GM21447 (cell line): ENCODE measurements at regions not wholly inside any gene's neighbourhood (a gene's known extent, or its start where the extent isn't known, plus 50 kb on each side); places are given as distances from the start of the nearest gene placed in this dataset.
"Not testable (repeated sequence)": the region's sequence is repeated elsewhere in the genome, so short reads cannot be mapped to it uniquely, and the experiment has no call there.

Source experiments
- ATAC-seq: cut with Tn5 transposase; IDR thresholded peaks from one replicate; pipeline ENCODE4 v1.9.1; 2021; ENCODE audit not compliant: unreplicated experiment

DNA sequence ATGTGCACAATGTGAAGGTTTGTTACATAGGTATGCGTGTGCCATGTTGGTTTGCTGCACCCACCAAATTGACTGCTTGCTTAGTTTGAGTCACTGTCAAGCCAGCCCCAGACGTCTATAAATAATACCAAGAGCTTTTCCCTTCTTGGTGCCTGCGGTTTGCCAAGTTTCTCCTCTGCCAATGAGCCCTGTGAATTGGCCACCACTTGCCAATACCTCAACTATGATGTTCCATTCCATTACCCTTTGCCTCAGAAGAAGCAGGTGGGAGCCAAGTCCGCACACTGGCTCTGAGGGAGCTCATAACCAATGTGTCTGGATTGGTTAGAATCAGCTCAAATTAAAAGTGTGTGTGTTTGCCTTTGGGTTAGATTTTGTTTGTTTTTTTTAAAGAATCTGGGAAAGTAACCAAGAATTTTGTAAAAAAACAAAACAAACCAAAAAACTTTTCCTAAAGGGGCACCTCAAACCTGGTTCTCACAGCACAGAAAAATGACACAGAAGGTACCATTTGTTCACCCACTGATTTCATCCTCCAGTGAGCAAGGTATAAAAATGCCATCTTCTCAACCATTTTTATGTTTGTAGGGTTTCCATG lies 209.3 kb upstream of the PRNP start:
- no peak for ATAC-seq

DNA sequence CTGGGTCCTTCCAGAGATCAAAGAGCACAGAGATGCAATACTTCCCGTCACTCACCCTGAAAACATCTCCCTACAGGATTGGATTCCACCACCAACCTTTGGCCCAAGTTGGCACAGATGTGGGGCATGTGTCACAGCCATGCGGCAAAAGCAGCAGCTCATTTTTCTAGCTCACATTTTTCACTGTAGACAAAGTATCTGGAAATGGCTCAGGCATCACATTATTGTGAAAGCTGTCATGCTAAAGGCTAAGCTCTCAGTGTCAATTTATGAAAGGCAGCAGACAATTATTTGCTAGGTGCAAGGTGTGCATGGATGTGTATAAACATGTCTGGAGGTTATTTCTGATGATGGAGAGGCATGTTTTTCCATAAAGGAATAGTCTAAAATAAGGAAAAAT lies 213.3 kb upstream of the PRNP start:
- no peak for ATAC-seq

DNA sequence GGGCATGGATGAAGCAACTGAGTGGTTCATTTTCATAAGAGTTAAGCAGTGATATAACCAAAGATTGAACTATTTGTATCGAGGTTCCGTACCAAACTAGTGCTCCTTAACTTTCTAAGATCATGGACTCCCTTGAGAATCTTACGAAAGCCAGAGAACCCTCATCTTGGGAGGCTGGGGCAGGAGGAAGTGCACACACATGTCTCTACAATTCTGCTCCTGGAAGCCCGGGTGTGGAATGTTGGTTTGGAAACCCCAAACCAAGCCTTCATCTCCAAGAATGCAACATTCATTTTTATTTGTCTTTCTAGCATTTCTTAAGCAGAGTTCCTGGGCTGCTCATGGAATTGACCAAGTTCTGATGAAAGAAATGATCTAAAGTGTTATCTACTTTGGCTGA lies 215.0 kb upstream of the PRNP start:
- no peak for ATAC-seq

DNA sequence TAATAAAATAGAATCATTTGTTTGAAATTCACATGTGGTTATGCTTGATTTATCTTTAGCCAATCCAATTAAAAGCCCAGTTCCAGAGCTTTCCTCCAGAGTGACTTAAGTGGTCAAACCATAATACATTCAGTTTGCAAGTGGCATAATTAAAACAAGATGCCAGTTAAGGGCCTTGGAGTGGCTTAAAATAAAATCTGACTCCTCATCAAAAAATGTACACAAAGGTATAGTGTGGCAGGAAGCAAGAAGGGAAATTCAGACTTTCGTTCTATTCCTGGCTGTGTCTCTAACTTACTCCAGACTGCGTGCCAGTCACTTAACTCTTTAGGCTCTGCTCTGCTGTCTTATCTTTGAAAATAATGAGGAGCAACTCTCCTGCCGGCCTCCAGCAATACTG lies 215.9 kb upstream of the PRNP start:
- no peak for ATAC-seq

DNA sequence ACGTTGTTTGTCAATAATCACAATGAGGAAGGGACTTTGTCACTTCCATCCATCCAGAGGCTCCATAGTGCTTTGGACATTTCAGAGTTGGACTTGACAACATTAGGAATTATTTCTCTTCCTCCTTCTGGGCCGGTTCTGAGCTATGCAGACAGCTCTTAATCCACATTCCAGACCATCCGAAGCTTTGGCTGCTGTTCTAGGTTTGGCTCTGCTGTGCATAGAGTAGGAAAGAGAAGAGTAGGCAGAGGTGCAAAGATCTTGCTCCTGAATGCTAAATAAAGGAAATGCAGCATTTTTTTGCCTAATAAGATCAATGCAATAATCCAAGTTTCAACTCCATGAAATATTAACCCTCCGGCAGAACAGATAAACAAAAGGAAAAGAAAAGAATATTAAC lies 216.3 kb upstream of the PRNP start:
- no peak for ATAC-seq

DNA sequence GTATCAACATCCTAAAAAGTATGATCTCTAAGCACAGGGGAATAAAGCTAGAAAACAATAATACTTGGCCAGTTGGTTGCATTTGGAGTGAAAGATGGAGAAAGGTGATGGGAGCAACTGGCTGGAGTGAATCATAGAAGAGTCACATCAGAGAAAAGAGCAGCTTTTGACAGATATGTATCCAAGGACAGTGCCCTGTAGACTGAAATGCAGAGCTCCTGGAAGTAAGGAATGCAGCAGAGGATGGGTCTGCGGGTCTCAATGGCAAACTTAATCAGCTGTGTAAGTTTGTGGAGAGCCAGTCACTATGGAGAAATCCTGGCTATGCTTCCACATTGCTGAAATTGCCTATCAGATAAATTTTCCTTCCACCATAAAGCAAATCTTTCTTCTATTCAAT lies 218.1 kb upstream of the PRNP start:
- no peak for ATAC-seq

DNA sequence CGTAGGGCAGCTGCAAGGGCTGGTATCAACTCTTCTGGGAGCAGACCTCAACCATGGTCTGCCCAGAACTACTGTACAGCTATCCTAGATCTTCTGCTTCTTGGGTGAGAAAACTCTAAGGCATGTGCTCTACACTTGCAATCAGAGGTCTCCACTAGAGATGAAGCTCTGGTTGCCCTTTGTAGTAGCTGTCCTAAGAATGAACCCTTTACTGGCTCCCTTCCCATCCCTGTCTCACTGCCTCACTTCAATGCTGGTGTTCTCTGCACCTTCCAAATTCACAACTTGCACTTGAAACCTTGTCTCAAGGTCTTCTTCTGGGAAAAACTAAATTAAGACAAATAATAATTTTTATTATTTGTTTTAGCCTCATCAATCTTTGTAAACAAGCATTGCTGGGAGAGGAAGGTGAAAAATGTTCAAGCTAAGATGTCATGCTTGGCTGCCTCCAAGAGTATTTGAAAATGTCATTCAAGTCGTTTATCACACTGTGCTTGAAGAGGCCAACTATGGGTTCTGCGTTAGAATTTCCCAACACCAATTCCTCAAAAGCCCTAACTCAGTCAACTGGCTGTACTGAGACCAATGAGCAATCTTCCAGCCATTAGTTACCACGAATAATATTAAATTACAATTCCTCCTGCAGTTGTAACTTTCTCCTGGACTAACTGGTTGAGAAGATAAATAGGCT lies 216.9 kb upstream of the ADRA1D start:
- ATAC-seq = no peak

DNA sequence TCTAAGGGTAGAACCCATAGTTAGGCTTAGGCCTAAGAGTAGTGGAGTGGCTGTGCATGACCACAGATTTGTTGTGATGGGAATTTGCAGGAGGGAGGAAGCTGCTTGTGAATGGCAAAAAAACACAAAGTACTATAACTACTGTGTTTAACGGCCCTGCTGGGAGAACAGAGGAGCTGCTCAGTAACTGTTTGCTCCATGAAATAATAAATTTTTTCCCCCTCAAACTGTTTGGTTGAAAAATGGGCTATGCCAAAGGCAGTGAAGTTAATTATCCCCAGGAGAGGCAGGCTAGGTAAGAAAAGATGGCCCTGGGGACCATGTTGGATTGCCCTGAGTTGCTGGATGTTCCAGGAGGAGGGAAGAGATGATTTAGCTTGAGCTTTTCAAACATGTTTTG lies 216.1 kb upstream of the ADRA1D start:
- ATAC-seq = no peak

DNA sequence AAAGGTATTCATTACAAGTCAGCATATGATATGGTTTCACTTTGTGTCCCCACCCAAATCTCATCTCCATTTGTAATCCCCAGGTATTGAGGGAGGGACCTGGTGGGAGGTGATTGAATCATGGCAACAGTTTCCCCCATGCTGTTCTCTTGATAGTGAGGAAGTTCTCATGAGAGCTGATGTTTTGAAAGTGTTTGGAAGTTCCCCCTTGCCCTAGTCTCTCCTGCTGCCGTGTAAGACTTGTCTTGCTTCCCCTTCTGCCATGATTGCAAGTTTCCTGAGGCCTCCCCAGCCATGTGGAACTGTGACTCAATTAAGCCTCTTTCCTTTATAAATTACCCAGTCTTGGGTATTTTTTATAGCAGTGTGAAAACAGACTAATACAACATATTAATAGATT lies 213.7 kb upstream of the ADRA1D start:
- ATAC-seq = not testable (repeated sequence)

DNA sequence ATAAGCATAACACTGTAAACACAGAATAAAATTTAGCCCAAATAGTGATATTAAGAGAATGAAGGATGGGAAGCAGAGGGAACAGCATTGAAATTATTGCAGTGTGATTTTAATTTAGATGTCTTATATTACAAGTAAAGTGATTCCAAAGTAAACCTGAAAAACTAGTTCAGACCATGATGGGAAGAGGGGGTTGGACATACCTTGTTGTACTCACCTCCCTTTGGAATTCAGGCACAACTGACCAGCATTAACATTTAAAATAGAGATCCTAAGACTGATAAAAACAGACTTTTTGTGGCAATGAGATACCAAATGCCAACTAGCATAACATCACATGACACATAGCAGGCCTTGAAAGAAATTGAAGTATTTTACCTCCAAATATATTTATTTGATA lies 210.0 kb upstream of the ADRA1D start:
- no peak for ATAC-seq

DNA sequence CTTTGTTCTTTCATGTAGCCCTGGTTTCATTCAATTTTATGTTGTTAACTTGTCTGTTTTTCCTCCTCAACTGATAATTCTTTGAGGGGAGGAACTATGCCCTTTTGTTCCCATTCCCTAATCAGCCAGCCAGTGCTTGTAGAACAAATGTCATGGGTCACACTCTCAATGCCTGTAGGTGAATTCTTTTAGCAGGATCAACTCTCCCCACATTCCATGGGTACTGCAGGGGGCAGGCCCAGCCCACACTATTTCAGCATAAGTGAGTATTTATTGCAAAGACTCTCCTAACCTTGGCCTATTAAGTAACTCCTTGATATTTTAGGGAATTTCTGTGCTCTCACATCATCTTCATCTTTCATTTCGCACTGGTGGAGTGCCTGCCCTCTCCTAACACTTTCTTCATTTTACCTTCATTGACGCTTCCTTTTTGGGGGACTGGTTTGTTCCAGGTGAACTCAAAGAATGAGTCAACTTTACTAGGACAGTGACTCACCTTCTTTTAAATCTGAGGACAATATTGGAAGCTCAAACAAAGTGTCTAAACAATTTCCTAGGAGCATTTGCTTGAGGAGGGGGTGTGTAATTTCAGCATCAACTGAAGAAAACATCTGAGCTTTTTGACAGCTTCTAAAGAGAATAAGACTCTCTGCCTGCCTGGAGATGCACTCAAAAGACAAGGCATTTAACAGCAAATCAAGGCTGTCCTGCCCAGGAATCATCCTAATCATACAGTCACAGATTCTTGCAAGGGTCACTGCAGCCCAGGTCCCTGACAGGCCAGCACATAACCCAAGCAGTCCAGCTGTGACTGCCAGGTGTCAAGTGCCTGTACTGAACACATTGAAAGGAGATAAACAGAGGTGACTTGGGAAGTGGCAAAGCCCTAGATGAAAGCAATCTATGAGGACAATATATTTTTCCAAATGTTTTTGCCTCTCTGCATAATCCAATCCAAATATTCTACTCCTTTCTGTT lies 208.8 kb upstream of the ADRA1D start:
- ATAC-seq = no peak

DNA sequence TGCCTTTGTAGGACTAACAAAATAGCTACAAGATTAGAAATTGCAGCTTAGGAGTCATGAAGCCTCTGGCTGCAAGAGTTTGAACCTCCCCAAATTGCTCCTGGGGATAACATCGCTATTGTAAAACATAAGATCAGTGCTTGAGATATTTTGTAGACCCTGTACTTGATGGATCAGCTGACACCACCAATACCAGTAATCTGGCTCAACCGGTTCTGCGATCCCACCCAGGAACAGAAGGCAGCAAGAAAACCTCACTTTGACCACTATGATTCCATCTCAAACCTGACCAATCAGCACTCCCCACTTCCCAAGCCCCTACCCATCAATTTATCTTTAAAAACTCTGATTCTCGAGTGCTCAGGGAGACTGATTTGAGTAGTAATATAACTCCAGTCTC lies 206.9 kb upstream of the ADRA1D start:
- ATAC-seq = no peak

DNA sequence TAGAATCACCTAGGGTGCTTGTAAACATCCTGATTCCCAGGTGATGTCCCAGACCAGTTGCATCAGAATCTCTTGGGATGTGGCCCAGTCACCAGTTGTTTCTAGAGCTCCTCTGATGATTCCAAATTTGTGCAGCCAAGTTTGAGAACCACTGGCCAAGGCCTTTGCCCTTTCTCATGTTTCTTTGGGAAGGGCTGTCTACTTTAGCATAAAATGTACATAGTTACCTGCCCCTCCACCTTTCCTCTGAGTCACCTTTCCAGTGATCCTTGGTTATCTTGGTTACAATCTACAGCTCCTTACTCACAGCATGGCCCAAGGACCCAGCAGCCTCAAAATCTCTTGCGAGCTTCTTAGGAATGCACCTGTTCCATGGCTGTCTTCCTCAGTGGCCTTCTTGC lies 206.2 kb upstream of the ADRA1D start:
- ATAC-seq = no peak

DNA sequence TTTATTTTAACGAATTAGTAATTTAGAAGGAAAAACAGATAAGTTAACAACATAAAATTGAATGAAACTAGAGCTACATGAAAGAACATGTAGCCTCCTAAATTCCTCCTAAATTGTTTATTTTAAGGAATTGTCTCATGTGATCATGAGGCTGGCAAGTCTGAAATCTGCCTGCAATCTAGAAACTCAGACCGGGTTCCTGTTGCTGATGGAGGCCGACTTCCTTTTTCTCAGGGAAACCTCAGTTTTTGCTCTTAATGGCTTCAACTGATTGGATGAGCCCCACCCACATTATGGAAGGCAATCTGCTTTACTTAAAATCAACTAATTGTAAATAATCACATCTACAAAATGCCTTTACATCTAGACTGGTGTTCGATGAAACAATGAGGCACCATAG lies 205.0 kb upstream of the ADRA1D start:
- ATAC-seq = no peak

DNA sequence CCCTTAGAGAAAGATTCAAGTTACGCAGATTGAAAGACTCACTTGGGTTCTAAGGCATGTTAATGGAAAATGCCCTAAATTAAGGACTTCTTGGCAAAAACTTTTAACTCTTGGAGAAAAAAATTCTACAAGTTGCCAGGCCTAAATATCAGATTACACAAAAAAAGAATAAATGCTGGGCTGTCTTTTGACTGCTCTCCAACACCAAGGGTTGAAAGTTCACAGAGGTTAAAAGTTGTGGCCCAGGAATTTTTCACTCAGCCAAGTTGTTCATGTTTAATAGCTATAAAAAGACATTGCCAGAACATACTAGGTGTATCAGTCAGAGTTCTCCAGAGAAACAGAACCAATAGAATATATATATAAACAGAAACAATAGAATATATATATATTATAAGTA lies 204.3 kb upstream of the ADRA1D start:
- ATAC-seq = no peak

DNA sequence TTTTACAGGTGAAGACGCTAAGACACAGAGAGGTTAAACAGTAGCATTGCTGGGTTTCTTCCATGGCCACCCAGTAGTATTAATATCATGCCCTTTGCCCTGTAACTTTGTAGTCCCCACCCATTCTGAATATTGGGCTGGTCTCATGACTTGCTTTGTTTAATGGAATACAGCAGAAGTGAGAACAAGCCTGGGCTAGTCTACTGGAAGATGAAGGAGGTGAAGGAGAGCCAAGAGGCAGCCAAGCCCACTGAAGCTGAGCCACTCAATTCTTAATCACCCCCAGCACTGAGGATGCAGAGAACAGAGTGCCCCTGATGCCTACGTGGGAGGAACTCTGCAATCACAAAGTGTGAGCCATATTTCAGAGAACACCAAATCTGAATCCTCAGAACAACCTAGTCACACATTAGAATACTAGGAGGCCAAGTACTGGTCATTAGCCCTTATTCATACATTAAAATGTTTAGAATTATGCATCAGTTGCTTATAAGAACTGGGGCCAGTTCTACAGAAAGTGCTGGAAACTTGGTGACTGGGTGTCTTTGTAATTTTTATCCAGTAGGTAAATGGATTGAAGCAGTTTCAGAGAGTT lies 202.5 kb upstream of the ADRA1D start:
- no peak for ATAC-seq

DNA sequence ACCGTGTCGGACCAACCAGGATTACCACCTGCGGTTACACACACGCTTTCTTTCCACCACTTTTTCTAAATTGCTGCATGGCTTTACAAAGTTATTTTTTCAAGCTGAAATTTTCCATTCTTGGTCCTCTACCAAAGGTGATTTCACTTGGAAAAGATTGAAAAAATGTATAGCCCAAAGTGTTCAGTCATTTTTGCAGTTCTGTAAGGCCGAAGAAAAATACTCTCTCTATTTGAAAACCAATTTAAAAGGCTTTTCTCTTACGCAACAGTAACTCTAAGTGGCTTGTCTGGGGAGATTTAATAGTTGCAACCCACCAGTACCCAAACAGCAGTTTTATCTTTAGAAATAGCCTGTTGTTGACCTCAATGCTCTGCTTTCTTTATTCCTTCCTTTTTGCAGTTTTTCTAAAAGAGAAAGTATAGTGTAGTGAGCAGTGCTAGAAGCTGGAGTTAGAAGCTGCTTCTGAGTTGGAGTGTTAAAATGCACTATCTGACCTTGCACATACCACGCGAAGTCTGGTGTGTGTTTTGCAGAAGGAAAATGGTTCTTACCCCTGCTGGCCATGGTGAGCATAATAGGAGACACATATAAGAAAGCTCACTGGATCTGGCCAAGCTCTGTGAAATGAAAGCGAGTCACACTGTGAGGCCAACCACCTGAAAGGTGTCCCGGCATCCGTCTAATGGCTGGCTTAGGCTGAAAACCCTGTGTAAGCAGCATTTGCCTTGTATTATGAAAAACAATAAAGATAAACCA lies 201.0 kb upstream of the ADRA1D start:
- ATAC-seq = no peak

DNA sequence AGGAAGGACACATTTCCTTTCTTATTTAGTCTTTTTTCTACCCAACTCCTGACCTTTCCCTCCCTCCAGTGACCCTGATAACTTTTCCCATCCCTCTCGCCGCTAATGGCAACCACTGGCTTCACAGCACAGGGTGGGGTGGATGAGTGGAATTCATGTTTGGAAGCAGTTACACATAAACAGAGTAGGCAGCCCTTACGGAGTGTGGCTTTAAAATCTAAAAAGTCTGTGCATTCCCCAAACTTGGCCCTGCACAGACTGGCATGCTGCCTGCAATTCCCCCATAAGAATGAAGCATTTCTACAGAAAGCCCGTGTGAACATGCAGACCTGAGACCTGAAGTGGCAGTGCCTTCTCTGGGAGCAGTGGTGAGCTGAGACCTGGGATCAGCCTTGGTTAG lies 196.7 kb upstream of the ADRA1D start:
- no peak for ATAC-seq

DNA sequence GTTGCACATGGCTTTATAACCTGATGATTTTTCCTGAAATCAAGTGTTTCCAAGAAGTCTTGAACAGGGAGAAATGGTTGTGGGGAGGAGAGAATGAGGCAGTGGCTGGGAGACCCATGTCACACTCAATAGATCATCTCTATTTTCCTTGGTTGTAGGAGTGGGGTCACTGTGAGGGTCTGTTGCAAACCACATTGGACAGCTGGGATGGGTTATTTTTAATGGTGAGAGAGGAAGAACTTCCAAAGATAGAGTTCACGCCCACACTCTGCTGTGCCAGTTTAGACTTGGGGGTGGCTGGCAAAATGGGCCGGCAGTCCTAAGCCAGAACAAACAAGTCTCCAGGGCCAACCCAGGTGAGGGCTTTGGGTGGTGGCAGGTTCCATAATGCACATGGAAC lies 196.2 kb upstream of the ADRA1D start:
- no peak for ATAC-seq

DNA sequence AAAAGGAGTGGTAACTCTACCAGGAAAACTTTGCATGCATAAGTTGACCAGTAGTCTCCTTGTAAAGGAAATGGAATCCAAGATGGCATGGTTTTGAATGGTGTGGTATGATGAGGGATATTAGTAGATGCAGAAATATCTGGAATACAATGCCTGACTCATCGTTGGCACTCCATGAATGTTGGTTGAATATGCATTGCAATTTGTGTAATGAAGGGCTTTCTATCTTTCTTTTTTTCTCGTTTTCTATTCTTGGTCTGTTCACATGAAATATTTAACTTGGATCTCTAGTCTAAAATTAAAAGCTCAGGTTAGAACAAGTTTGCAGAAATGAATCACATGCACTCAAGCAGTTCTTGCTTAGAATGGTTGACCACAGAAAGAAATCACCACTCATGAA lies 195.3 kb upstream of the ADRA1D start:
- no peak for ATAC-seq

DNA sequence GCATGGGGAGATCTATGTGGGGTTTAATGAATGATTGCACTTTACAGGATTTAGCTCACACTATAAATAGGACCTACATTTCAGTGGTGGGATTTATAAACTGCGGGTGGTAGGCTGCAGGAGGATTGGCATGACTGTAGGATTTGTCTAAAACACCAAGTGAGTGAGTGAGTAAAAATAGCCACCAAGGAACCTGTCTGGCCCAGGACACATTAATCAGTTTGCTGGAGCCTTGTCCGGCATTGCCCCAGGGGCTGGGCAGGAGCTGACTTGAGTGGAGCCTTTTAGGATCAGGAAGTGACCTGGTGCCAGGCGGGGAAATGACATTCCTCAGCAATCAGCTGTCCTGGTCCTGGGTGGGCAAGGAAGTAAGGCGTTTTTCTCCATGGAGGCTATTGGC lies 193.9 kb upstream of the ADRA1D start:
- no peak for ATAC-seq
